Nephron (organoid): ENCODE measurements at regions not wholly inside any gene's neighbourhood (a gene's known extent, or its start where the extent isn't known, plus 50 kb on each side); places are given as distances from the start of the nearest gene placed in this dataset.

Experiments used
- H3K27ac Mint-ChIP-seq, 3 experiments: 2 replicates each; pipeline ENCODE4 v1.8.0; 2020; ENCODE audit warnings: mixed read lengths in 3 of 3, mild to moderate bottlenecking in 2 of 3, moderate library complexity in 1 of 3
- H3K27me3 Mint-ChIP-seq: 2 replicates; pipeline ENCODE4 v1.8.0; 2021; ENCODE audit warnings: low read depth, mild to moderate bottlenecking, moderate library complexity, mixed read lengths
- H3K36me3 Mint-ChIP-seq: 2 replicates; pipeline ENCODE4 v1.8.0; 2020; ENCODE audit warnings: low read depth, mixed read lengths
- H3K4me1 Mint-ChIP-seq: 2 replicates; pipeline ENCODE4 v1.8.0; 2020; ENCODE audit warnings: mixed read lengths
- H3K4me3 Mint-ChIP-seq, 3 experiments: 2 replicates each; pipeline ENCODE4 v1.8.0; 2020; ENCODE audit warnings: mild to moderate bottlenecking in 3 of 3, mixed read lengths in 3 of 3, moderate library complexity in 2 of 3
- H3K9me3 Mint-ChIP-seq: 2 replicates; pipeline ENCODE4 v1.8.0; 2020; ENCODE audit warnings: mixed read lengths
- TF ChIP-seq, protein P1 (sequence below), 3 experiments: fragments of 200-600 bp; sonication (generic); IDR thresholded peaks; one replicate each; pipeline ENCODE4 v1.5.0; 2021; ENCODE audit warnings: antibody characterized with exemption in 3 of 3; ENCODE audit not compliant: unreplicated experiment in 3 of 3

DNA sequence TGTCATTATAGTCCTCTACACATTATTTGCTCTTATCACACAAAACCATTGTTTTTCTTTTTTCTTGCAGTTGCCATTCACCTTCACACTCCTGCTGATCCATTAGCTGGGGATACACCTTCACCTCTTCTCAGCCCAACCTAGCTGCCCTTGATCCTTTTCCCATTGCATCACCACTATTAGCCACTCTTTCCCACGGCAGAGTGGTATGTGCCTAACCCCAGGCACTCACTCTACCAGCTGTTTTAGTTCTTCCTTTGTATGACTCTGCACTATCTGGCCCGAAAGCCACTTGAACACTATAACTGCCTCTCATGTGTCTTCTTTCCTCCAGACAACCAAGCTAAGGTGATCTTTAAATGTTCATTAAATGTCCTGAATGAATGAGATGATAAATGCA, 145.4 kb upstream of the PIK3C3 start:
- Mint-ChIP-seq H3K4me3 (no peak overlapping the region), H3K27ac (no peak overlapping the region), H3K4me1 (no peaks in the 10 kb centered on the region), H3K9me3 (peaks cover 2% of the 10 kb centered on the region), H3K27me3 (peaks cover 3% of the 10 kb centered on the region), H3K36me3 (no peaks in the 10 kb centered on the region)
- TF ChIP-seq, protein P1, sequence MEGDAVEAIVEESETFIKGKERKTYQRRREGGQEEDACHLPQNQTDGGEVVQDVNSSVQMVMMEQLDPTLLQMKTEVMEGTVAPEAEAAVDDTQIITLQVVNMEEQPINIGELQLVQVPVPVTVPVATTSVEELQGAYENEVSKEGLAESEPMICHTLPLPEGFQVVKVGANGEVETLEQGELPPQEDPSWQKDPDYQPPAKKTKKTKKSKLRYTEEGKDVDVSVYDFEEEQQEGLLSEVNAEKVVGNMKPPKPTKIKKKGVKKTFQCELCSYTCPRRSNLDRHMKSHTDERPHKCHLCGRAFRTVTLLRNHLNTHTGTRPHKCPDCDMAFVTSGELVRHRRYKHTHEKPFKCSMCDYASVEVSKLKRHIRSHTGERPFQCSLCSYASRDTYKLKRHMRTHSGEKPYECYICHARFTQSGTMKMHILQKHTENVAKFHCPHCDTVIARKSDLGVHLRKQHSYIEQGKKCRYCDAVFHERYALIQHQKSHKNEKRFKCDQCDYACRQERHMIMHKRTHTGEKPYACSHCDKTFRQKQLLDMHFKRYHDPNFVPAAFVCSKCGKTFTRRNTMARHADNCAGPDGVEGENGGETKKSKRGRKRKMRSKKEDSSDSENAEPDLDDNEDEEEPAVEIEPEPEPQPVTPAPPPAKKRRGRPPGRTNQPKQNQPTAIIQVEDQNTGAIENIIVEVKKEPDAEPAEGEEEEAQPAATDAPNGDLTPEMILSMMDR (IDR thresholded peaks at IDR 0.05; ENCODE audit: unreplicated experiment in 3 of 3) = no peak

DNA sequence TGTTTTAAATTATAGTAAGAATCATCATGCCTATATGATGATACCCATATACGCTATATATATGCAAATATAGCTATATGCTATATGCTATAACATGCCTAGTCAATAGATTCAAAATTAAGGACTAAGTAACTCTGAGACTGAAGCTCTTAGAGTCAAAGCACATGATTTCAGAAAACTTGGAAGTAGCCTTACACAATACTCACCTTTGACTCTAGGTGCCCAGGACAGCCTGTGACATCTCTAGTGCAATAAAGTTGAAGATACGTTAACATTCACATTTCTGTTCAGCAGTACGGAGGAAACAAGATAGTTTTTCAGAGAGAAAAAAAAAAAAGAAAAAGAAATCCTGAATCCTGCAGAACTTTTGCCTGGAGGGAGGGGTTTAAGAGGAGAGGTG, 149.7 kb upstream of the PIK3C3 start:
- Mint-ChIP-seq H3K4me3 (no peak overlapping the region), H3K9me3 (no peaks in the 10 kb centered on the region), H3K36me3 (no peaks in the 10 kb centered on the region), H3K4me1 (no peaks in the 10 kb centered on the region), H3K27ac (no peak overlapping the region), H3K27me3 (no peaks in the 10 kb centered on the region)
- TF ChIP-seq, protein P1 (IDR thresholded peaks at IDR 0.05; ENCODE audit: unreplicated experiment in 3 of 3) = no peak

DNA sequence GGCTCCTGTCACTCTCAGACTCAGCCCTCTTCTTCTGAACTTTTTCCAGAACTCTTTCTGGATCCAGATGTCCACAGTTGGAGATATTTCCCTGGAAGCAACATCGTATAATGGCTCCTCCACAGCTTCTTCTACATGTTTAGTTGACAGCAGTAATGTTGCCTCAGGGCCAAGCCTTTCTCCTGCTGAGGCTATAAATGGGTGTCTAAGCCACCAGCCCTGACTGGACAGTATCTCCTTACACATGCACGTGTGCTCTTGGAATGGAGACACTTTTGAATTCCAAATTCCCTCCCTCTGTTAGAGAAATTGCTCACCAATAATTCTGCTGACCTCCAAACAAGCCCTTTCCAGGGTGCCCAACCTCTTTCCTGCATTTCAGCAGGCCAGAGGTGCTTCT, 156.2 kb upstream of the PIK3C3 start:
- Mint-ChIP-seq H3K36me3 (no peaks in the 10 kb centered on the region), H3K27me3 (no peaks in the 10 kb centered on the region), H3K4me3 (no peak overlapping the region), H3K27ac (peak overlapping the region in 1 of 3 experiments; percentile 11), H3K4me1 (no peaks in the 10 kb centered on the region), H3K9me3 (no peaks in the 10 kb centered on the region)
- TF ChIP-seq, protein P1 (IDR thresholded peaks at IDR 0.05; ENCODE audit: unreplicated experiment in 3 of 3) = no peak

DNA sequence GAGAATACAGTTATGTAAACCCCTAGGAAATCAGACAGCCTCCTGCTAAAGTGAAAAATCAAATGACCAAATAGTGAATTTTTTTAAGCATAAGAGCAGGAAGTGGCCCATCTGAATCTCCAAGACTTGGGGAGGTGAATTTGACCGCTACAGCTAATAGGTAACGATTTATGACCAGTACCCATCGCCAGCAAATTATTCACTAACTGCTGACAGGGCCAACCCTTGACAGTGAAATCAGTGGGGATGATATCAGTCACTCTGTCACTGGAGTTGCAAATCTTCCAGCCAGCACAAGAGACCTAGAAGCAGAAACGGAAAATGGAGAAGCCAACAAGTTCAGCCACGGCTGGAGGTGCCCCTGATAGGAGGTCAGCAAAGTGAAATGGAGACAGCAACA, 164.3 kb upstream of the PIK3C3 start:
- H3K36me3 Mint-ChIP-seq = no peaks in the 10 kb centered on the region
- H3K27me3 Mint-ChIP-seq = no peaks in the 10 kb centered on the region
- no peaks in the 10 kb centered on the region for H3K9me3 Mint-ChIP-seq
- no peak overlapping the region for H3K27ac Mint-ChIP-seq
- TF ChIP-seq, protein P1 (IDR thresholded peaks at IDR 0.05; ENCODE audit: unreplicated experiment in 3 of 3) = no peak
- H3K4me3 Mint-ChIP-seq = no peak overlapping the region
- H3K4me1 Mint-ChIP-seq = no peaks in the 10 kb centered on the region

DNA sequence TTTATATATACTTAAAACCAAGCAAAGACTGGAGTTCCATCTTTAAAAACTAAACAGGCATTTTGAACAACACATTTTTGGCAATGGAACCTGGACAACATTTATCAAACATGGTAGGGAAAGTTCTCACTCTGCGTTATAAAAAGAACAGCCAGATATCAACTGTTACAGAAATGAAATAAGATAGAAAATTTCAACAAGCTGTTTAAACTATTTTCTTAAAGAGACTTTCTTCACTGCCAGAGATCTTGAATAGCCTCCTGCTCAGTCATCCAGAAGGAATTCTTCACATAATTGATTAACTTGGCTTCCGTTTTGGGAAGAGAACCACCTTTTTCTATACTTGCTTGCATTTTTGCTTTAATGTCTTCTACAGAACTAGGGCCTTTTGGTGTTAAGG, 166.0 kb upstream of the PIK3C3 start:
- H3K4me1 Mint-ChIP-seq = no peaks in the 10 kb centered on the region
- H3K27ac Mint-ChIP-seq = no peak overlapping the region
- no peak overlapping the region for H3K4me3 Mint-ChIP-seq
- no peaks in the 10 kb centered on the region for H3K9me3 Mint-ChIP-seq
- H3K27me3 Mint-ChIP-seq = no peaks in the 10 kb centered on the region
- TF ChIP-seq, protein P1 (IDR thresholded peaks at IDR 0.05; ENCODE audit: unreplicated experiment in 3 of 3) = no peak
- no peaks in the 10 kb centered on the region for H3K36me3 Mint-ChIP-seq

DNA sequence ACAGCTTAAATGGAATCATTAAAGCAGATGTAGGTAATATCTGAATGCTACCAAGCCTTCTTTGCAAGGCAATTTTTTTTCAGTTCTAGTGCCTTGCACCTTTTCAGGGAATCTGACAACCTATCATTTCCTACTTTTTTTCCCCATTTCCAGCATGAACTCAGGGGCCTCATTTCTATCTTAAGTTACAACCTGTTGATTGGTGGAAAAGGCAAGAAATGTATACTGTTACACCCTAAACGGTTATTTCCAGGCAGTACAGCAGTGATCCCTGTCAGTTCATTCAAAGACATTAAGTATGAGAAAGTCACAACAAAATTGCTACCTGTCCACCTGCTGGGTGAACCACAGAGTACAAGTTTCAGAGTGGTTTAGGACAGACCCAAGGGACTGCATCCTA, 171.2 kb upstream of the PIK3C3 start:
- no peaks in the 10 kb centered on the region for H3K36me3 Mint-ChIP-seq
- no peaks in the 10 kb centered on the region for H3K27me3 Mint-ChIP-seq
- no peak overlapping the region for H3K4me3 Mint-ChIP-seq
- TF ChIP-seq, protein P1 (IDR thresholded peaks at IDR 0.05; ENCODE audit: unreplicated experiment in 3 of 3) = no peak
- H3K4me1 Mint-ChIP-seq = no peaks in the 10 kb centered on the region
- H3K27ac Mint-ChIP-seq = no peak overlapping the region
- H3K9me3 Mint-ChIP-seq = no peaks in the 10 kb centered on the region
